Activated CD4-positive, CD25-positive, alpha-beta regulatory T cell treated with anti-CD3 and anti-CD28 coated beads, Interleukin-2, amount 50 U/mL, for 24 hours (primary cell): ENCODE measurements at regions not wholly inside any gene's neighbourhood (a gene's known extent, or its start where the extent isn't known, plus 50 kb on each side); places are given as distances from the start of the nearest gene placed in this dataset.
A peak's percentile ranks its signal among the peaks of the same experiment; 100 is the strongest.

Experiments
- ATAC-seq, 2 donors: fragments of 150-1000 bp; cut with Tn5 transposase; one replicate each; pipeline ENCODE4 v1.10.0; 2021; ENCODE audit warnings: mild to moderate bottlenecking in 1 of 2, moderate library complexity in 1 of 2

- no peak for ATAC-seq
These were observed 312.2 kb upstream of the ATP2B1 start for GRCh38 chr12:90020881-90021280.

GRCh38 chr12:90020436-90020835, 311.8 kb upstream of the ATP2B1 start:
- ATAC-seq, result no peak

- no peak for ATAC-seq
These were observed 311.4 kb upstream of the ATP2B1 start for GRCh38 chr12:90020014-90020413.

- ATAC-seq, result no peak
These were observed 308.7 kb upstream of the ATP2B1 start for GRCh38 chr12:90017316-90017715.

GRCh38 chr12:90015228-90015627, 306.6 kb upstream of the ATP2B1 start:
- ATAC-seq, result no peak

- no peak for ATAC-seq
These were observed 304.8 kb upstream of the ATP2B1 start for GRCh38 chr12:90013409-90013808.

GRCh38 chr12:90010089-90010488, 301.5 kb upstream of the ATP2B1 start:
- no peak for ATAC-seq

GRCh38 chr12:90008277-90008676, 299.6 kb upstream of the ATP2B1 start:
- ATAC-seq, result no peak

GRCh38 chr12:90004319-90005074, 295.9 kb upstream of the ATP2B1 start:
- ATAC-seq, result no peak

GRCh38 chr12:90003688-90004087, 295.1 kb upstream of the ATP2B1 start:
- ATAC-seq, result no peak

GRCh38 chr12:90000721-90001120, 292.1 kb upstream of the ATP2B1 start:
- no peak for ATAC-seq

- no peak for ATAC-seq
These were observed 291.3 kb upstream of the ATP2B1 start for GRCh38 chr12:89999699-90000505.

GRCh38 chr12:89995870-89996269, 287.2 kb upstream of the ATP2B1 start:
- ATAC-seq, result no peak

- no peak for ATAC-seq
These were observed 286.3 kb upstream of the ATP2B1 start for GRCh38 chr12:89994911-89995310.

- ATAC-seq, result peak in 1 of 2 donors; percentile 17
These were observed 285.0 kb upstream of the ATP2B1 start for GRCh38 chr12:89993632-89994031.

GRCh38 chr12:89992668-89993451, 284.2 kb upstream of the ATP2B1 start:
- no peak for ATAC-seq

- ATAC-seq, result no peak
These were observed 283.4 kb upstream of the ATP2B1 start for GRCh38 chr12:89991807-89992590.

- no peak for ATAC-seq
These were observed 279.7 kb upstream of the ATP2B1 start for GRCh38 chr12:89988188-89988915.

- ATAC-seq, result no peak
These were observed 277.3 kb upstream of the ATP2B1 start for GRCh38 chr12:89985935-89986334.

GRCh38 chr12:89984846-89985245, 276.2 kb upstream of the ATP2B1 start:
- ATAC-seq, result no peak

- peak in 1 of 2 donors; percentile 7 for ATAC-seq
These were observed 275.0 kb upstream of the ATP2B1 start for GRCh38 chr12:89983622-89984021.

- ATAC-seq, result no peak
These were observed 271.6 kb upstream of the ATP2B1 start for GRCh38 chr12:89980236-89980635.
